ENCODE measurements at regions not wholly inside any gene's neighbourhood (a gene's known extent, or its start where the extent isn't known, plus 50 kb on each side); places are given as distances from the start of the nearest gene placed in this dataset.
"Not testable (repeated sequence)": the region's sequence is repeated elsewhere in the genome, so short reads cannot be mapped to it uniquely, and the experiment has no call there.

DNA sequence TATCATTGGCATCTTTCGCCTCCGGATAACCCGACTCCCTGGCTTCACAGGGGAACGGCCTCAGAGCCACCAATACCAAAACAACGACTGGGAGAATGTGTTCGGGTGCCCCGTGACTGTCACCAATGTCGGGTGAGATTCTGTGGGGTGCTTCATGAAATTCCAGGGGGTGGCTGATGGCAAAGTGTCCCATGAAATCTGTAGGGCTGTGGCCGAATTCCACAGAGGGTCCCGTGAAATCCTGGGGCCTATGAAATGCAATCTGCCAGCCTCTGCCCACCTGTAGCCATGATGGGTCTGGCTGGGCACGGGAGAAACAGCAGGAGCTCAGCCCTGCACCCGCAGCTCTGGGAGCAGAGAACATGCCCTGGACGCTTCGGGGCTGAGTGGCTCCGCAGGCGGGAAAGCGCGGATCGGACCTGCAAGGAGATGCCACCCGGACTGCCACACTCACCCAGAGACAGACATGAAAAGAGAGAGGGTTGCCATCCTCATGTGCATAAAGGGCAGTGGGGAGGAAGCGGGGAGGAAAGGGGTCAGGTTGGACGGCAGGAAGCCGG, 192.4 kb downstream of the OLFM1 start:
- no peak for DNase-seq

DNA sequence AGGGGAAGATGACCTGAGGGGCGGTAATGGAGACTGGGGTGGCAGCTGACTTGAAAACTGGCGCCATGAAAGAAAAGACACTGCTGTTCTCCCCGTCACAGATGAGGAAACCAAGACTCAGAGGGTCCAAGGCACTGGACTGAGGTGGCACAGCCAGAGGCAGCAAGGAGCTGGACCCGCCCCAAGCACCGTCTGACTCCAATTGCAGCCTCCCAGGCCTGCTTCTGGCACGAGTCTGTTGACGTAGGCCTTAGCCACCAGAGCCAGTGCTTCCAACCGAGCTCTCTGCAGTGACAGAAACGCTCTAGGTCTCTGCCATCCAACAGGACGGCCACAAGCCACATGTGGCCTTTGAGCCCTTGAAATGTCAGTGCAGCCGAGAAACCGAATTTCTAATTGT, 193.2 kb downstream of the OLFM1 start:
- DNase-seq: no peak

DNA sequence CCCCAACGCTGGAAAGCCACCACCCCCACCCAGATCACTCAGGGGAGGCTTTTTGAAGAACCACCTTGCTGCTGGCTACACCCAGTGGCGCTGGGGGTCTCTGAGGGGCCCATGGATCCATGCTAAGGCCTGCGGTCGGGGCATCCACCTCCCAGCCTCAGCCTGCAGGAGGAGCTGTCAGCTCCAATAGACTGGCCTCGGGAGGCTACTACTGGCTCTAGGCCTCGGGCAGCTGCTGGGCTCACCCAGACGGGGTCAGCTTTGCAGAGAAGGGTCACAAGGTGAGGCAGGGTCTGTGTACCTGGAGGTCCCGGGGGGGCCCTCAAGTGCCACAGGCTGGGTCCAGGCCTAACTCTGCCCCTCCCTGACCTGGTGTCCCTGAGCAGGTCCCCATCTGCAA, 193.7 kb downstream of the OLFM1 start:
- DNase-seq: no peak

DNA sequence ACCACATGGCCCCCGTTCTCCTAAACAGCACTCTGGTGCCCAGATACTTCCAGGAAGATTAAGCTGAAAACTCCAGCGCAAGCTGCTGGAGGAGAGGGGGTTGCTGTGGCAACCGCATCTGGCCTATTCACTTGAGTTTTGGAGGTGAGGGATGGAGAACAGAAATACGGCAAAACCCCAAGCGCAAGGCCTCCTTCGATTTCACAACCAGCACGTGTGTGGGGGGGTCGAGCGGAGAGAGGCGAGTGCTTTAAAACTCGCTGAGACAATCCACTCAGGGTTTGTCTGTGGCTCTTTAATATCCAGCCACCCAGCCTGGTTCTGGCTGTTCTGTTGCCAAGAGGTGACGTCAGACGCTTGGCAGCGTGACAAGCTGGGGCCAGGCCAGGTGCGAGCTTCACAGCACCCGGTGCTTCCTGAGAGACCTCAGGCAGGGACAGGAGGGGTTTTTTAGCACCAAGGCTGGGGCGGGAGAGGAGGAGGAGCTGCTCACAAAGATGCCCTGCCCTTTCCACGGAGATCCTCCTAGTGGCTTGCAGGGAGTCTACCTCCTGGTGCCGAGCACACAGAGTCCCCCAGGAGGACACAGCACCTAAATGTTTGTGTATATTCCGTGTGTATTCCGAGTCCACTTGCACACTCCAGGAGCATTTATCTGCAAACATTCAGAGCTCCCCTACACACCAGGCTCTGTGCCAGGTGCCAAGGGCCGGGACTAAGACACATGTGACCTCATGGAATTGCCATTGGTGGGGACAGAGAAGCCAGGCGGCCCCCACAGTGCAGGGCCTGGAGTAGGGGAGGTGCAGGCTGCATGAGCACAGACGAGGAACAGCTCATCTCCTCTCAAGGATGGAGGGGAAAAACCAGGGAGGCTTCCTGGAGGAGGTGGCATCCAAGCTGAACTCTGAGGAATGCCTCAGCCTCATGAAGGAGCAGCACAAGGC, 194.6 kb downstream of the OLFM1 start:
- peak; percentile 75 for DNase-seq

DNA sequence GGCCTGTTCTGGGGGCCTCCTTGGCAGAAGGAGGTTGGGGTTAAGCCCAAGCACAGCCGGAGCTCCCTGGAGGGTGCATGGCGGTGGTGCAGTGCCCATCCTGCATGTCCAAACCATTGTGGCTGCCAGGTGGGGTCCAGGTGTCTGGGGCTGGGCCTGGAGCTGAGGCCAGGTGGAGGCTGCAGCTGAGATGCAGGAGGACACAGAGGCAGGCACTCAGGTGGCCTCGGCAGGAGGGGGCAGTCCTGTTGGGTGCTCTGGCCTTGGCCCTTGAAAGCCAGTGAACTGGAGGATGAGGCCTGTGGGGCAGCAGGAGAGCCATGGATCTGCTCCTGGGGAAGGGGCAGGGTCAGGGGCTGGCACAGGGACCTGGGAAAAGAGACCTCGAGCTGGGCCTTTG, 195.3 kb downstream of the OLFM1 start:
- no peak for DNase-seq

DNA sequence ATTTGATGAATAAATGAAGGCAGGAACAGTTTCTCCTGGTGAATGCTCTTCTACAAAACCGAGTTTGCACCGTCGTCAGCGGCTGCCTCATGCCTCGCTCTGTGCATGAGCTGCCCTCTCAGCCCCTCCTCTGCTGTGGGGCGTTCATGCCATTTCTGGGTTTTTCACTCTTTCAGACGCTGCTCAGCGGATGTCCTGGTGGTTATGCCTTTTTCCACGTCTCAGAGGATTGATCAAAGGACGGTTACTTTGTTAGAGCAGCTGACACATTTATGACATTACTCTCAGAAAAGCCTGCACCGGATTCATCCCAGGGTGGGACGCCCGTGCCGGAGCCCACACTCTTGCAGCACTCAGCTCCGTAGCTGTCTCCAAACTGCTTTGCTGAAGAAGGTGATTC, 195.9 kb upstream of the PPP1R26 start:
- DNase-seq: no peak

DNA sequence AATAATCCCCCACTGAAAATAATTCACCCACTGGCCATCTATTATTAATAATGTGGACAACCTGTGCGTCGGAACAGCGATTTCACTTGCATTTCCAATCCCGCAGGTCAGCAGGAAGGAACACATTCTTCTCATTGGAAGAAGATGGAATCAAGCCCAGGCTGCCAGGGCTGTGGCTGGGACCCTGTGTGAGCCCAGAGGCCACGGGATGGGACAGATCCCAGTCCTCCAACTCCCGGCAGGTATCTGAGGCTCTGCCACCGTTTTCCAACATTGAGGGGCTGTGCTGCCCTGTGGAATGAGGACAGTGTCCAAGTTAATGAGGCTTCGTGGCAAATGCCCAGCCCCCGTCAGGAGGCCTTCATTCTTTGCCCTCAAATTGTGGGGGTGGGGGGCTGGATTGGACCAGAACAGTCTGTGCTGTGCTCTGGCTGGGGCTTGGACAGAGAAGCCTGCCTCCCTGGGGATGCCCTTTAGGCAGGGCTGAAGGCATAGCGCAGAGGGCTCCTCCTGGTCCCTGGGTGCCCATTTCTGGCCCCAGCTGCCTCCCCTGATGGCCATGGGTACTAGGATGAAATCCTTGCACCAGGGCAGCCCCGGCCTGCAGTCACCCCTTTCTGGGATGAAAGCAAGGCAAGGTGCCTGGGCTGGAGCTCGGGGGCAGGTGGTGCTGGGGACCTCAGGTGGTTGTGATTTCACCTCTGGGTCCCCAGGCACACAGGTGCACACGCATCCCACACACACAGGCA, 195.0 kb upstream of the PPP1R26 start:
- DNase-seq: no peak

DNA sequence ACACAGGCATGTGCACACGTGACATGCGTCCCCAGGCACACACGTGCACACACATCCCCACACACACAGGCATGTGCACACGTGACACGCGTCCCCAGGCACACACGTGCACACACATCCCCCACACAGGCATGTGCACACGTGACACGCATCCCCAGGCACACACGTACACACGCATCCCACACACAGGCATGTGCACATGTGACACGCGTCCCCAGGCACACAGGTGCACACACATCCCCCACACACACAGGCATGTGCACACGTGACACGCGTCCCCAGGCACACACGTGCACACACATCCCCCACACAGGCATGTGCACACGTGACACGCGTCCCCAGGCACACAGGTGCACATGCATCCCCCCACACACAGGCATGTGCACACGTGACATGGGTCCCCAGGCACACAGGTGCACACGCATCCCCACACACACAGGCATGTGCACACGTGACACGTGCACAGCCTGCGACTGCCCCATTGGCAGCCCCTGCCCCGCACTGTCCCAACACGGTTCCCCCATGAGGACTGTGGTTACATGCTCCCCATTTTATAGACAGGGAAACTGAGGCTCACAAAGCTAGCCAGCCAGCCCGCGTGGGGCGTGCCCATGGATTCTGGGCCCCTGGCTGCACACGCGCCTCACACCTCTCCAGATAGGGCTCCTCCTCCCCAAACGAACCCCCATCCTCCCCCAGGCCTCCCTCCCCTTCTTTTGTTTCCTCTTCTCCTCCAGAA, 193.2 kb upstream of the PPP1R26 start:
- not testable (repeated sequence) for DNase-seq

DNA sequence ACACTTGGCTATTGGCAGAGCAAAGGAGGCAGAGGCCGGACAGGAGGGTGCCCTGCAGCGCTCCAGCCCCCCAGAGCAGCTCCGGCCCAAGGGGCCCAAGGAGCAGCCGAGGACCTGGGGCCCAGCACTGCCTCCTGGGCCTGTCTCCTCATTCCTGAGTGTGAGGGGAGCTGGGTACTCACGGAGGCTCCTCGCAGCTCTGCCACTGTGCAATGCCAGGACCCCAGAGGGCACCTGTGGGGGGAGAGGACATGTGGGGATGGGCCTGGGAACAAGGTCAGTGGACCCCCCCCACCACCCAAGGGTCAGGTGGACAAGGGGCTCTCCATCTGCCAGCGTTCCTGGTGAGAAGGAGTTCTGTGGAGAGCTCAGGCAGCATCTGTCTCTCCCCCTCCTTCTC, 192.6 kb upstream of the PPP1R26 start:
- no peak for DNase-seq

DNA sequence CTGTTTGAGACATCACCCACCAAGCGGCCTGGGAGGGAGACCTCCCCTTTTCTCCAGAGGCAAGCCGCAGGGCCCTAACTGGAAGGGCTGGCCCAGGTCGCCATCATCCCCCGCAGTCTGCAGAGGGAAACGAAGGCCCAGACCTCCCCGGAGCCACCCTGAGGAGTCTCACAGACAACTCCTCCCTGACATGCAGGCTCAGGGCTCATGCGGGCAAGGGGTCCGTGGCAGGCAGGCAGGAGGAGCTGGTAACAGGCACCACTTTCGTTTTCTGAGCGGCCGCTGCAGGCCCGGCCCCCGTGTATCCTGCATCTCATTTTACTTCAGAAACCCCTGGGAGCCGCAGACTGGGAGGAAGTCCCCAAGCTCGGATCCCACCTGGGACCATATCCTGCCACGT, 192.0 kb upstream of the PPP1R26 start:
- DNase-seq: no peak

DNA sequence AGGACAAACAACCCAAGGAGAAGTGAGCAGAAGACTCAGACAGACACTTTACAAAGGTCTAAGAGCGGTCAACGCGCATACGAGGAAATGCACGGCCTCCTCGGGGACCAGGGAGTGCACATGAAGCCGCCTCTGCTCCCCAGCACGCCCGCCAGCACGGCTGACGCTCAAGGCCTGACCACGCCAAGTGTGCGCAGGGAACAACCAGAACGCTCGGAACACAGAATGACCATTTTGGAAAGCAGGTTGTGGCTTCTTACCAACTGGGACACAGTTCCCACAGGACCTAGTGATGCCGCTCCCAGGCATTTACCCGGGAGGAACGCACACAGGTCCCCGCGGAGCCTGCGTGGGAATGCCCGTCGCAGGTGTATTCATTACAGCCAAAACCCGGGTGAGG, 191.5 kb upstream of the PPP1R26 start:
- DNase-seq: no peak

DNA sequence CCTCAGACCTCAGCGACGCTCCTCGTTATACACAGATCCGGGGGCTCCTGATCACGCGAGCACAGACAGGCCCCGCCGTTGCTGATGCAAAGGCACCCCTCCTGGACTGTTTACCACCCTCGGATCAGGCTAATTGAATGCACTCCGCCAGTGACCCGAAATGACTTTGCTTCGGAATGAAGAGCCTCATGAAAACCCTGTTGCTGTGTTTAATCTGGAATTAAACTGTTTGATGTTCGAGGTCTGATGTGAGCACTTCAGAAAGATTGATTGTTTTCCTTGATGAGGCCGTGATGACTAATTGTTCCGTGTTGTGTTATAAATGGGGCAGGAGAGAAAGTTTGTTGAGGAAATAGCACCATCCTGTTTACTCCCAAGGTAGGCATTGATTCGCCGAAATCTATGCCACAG, 190.5 kb upstream of the PPP1R26 start:
- no peak for DNase-seq

DNA sequence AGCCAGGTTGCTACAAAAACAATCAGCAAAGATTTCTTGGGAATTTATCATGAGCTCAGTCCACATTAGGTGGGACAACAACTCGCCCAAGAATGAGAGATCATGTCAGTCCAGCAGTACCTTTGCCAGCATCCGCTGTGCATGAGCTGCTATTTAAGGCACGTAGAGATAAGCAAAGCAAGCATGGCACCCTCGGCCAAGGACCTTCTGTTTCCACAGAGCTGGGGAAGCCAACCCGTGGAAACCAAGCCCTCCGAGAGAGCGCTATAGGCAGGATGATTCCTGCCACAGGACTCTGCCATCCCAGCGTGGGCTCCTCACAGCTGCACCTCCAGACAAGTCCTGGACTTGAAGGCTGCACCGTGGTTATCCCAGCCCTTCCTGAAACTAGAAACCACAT, 189.5 kb upstream of the PPP1R26 start:
- DNase-seq: no peak

DNA sequence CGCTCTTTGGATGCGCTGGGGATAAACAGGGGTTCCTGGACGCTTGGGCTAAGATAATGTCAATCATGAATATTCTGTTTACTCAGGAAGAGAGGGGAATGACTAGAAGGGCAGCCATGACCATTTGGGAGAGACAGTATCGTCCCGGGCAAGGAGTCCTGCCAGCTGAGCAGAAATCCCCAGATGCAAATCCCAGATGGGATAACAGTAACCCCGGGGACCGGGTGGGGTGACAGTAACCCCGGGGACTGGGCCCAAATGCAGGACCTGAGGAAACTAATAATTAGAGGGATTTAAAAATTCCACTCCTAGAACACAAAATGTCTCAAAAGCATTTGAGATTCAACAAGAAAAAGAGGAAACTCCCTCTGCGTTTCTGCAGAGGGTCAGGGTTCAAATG, 189.0 kb upstream of the PPP1R26 start:
- no peak for DNase-seq

DNA sequence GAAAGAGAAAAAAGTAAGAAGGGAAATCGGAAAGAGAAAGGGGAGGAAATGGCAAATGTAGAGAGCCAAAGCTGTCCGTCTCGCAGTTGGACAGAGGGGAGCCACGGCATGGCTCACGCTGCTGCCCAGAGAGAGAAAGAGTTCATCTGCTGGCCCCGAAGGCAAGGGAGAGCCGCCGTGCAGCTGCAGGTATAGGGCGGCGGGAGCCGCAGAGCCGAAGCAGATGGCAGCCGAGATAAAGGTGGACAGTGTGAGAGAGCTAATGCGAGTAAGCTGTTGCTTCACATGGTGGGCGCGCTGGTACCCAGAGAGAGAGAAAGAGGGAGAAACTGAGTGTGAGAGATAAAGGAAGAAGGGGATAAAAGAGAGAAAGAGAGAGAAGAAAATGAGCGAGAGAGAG, 188.4 kb upstream of the PPP1R26 start:
- no peak for DNase-seq

DNA sequence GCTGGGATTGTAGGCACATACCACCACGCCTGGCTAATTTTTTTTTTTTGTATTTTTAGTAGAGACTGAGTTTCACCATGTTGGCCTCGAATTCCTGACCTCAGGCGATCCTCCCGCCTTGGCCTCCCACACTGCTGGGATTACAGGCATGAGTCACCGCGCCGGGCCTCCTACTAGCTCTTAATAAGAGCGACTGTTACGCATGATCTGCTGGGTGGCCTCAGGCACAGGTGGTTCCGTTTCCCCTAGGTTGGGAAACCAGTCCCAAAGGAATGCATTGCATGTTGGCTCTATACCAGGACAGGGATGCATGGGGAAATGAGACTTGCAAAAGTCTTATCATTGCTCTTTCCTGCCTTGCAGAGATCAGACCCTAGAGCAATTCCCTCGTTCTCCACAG, 184.7 kb upstream of the PPP1R26 start:
- no peak for DNase-seq

DNA sequence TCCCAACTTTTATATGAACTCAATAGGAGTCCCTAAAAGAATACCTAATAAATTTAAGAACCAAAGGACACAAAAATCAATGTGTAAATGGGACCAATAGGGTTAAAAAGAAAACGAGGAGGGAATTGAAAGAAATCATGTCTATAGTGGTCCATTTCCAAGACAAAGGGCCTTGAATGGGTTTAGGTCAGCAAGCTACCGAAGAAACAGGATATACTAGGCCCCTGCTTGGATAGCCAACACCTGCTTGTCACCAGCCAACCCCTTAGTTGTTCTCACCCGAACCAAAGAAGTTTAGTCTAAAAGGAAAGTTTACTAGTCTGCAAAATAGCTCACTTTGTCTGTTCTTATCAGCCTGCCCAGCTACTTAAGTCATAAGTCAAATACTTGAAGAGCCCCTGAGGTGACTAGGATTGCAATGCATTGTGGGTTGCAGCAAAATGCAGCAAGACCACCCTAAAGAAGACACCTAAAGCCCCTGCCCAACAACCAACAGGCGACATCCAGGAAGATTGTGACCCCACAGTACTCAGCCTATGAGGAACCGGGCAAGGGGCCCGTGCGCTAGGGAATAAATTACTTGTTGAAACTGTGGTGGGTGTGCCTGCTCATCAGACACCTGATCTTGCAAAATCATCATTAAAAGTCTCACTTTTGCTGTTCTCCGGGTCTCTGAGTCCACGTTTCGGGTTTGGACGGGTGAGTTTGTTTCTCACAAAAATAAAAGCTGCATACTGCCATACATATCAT, 183.9 kb upstream of the PPP1R26 start:
- no peak for DNase-seq

DNA sequence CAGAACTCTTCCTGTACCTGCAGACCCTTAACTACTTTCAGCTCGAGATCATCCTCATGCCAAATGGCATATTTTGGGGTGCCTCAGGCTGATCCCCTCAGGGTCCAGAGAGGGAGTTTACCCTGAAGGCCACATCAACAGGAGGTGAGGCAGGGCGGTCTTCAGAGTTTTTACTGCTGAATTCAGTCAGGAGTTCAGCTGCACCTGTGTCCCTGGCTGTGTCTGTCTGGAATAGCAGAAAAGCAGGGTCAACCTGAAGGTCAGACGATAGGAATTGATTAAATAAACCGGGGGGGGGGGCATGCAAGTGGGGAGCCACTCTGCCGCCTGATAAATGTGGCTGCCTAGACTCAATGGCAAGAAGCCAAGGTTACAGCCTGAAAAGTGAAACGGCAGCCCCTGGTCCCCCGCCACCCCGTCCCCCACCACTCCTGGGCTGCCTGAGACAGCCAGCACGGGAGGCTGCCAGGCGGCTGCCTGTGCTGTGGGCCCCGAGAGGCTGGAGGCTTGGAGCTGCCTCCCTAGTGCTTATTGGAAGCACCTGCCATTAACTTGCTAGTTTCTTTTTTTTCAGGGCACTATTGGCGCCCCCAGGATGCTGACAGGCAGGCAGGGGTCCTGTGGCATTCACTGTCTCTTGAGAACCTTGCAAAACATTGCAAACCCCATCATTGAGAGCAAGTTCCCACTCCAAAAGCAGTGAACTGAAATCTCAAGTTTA, 182.7 kb upstream of the PPP1R26 start:
- DNase-seq: no peak

DNA sequence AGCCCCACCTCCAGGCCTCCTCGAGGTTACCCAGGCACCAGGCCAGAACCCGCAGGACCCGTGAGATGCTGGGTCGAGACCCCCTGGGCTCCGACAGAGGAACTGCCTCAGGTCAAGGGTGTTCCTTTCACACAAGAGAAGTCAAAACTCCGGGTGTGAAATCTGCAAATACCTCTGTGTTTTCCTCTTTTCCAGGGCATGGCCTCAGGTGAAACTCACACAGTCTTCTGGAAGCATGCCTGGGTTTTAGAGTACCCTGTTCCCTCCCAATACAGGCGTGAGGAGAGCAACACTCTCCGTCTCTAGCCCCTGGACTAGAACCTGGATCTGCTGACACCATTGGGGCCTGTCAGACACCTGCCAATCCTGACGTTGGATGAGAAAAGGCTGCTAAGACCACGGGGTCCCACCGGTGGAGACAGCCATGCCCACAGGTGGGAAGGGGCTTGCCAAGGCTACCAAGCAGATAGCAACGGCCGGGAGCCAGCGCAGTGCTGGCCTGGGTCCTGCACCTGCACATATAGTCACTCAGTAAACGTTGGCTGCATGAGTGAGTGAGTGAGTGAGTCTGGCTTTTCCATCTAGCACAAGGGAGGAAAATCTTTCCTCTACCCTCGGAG, 182.0 kb upstream of the PPP1R26 start:
- DNase-seq: no peak

DNA sequence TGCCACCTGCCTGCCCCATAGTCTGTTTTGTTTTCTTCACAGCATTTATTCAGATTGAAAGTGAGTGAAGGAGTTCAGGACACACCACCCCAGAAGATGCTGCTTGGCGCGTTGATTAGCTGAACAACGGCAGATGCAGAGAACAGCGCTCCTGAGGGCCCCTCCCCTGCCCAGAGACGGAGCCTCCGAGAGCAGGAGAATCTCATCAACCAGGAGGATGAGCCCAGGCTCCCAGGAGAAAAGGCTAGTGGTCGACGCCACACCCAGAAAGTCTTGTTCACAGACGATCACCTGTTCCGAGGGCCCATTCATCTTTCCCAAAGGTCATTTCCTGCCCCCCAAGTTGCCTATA, 180.4 kb upstream of the PPP1R26 start:
- DNase-seq: no peak

DNA sequence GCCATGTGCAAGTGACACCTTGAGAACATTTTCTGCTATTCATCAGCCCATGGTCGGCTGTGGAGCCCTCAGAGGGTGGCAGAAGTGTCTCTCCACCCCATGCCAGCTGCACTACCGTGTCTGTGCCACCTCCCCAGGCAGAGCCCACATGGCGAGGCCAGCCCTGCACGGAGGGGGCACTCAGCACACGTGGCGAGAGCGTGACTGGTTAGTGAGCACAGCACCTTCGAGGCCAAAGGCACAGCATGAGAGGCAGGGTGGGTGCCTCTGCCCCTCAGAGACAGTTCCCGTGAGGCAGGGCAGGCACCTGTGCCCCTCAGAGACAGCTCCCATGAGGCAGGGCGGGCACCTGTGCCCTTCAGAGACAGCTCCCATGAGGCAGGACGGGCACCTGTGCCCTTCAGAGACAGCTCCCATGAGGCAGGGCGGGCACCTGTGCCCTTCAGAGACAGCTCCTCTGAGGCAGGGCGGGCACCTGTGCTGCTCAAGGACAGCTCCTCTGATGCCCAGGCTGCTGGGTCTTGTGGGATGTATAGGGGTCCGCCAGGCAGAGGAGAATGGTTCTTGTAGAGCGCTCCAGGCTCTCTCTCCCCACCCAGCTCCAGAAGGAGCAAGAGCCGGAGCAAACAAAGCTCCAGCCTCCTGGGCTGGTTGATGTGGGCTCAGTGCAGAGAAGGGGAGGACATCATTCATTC, 179.8 kb upstream of the PPP1R26 start:
- DNase-seq: no peak
